Right hindlimb (tissue), 1 donor: ENCODE measurements at regions not wholly inside any gene's neighbourhood (a gene's known extent, or its start where the extent isn't known, plus 50 kb on each side); places are given as distances from the start of the nearest gene placed in this dataset.
"Not testable (repeated sequence)": the region's sequence is repeated elsewhere in the genome, so short reads cannot be mapped to it uniquely, and the experiment has no call there.

Source experiments
- DNase-seq: peaks from one replicate; pipeline ENCODE4 v3.0.0-alpha.2; 2018

GRCh38 chr5:127216898-127217675 lies 73.5 kb upstream of the MEGF10 start:
- peak; percentile 24 for DNase-seq

- DNase-seq, result not testable (repeated sequence)
Observed at GRCh38 chr5:127221936-127222335, 68.7 kb upstream of the MEGF10 start.

DNA sequence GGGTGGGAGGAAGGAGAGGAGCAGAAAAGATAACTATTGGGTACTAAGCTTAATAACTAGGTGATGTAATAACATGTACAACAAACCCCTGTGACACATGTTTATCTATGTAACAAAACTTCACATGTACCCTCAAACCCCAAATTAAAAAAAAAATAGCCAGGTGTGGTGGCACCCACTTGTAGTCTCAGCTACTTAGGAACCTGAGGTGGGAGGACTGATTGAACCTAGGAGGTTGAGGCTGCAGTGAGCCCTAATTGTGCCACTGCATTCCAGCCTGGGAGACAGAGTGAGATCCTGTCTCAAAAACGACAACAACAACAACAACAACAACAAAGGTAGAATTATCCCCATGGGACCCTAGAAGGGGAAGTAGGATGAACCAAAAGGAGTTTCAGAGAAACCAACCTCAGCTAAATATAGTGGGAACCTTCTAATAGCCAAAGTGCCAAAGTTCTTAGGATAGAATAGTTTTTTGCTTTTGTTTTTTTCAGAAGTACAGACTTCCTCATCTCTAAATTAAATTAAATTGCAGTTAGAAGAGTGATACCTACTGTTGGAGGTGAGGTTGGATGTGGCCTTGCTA lies 67.9 kb upstream of the MEGF10 start:
- not testable (repeated sequence) for DNase-seq

- DNase-seq, result no peak
Observed at GRCh38 chr5:127223256-127223974, 67.2 kb upstream of the MEGF10 start.

DNA sequence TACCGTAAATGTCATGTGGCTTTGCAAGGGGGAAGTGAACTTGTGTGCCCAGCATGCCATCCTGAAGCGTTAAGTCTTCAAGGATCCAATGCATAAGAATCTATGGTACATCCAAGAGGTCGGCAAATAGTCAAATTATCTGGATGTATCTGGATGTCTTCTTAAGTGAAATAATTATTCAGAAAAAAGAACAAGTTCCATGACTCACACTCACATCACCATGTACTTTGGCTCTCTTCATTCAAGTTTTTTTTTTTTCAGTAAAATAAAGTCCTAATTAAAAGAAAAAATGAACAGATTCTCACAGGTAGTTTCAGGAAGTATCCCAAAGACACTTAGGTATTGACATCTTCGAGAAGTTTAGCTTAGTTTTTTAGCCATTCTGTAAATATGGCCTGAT lies 62.7 kb upstream of the MEGF10 start:
- DNase-seq, result no peak

- no peak for DNase-seq
Observed at GRCh38 chr5:127228540-127229184, 61.9 kb upstream of the MEGF10 start.

- peak; percentile 75 for DNase-seq
Observed at GRCh38 chr5:127229185-127229889, 61.3 kb upstream of the MEGF10 start.

GRCh38 chr5:127231118-127231517 lies 59.5 kb upstream of the MEGF10 start:
- DNase-seq, result no peak

DNA sequence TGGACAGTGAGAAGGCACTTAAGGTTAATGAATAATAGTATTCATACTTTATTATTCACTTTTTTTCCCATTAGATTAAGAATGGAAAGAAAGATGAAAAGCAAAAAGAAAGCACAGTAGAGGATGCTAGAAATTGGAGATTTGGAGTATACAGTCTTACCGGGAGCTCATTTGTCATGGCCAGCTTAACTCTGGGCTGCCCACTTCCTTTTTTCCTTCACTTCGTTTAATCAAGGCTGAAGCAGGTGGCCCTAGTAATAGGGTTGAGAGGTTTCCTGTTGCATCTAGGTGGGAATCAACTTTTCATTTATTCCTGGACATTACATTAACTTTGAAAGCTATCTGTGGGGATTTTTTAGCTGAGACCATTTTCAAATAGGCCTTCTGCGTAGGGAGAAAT lies 57.0 kb upstream of the MEGF10 start:
- DNase-seq, result no peak

DNA sequence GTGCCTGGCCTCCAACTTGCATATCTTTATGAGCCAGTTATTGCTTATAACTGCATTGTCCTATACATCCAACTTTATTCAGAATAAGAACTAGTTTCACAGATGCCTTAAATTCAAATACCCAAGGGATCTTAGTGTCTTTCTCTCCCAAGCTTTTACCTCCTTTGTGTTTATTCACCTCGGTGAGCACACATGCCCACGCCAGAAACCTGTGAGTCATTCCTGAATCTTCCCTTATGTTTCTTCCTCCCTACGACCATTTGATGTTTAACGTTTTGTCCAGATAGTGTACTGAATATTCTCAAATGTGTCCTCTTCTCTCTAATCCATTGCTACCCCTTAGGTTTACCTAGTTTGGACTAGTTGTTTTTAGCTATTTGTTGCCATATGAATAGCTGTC lies 55.5 kb upstream of the MEGF10 start:
- no peak for DNase-seq

DNA sequence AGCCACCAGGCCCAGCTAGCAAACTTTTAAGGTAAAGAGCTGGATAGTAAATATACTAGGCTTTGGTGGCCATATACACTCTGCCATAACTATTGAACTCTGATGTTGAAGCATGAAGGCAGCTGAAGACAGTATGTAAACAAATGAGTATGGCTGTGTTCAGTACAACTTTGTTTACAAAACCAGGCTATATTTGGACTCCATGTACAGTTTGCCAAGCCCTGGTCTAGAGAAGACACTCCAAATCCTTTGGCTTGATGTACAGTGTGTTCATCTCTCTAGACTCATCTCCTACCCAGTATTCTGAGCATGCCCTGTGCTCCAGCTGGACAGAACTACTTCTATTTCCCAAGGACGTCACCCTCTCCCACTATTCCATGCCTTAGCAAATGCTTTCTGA lies 54.3 kb upstream of the MEGF10 start:
- DNase-seq, result no peak
